ENCODE measurements at regions not wholly inside any gene's neighbourhood (a gene's known extent, or its start where the extent isn't known, plus 50 kb on each side); places are given as distances from the start of the nearest gene placed in this dataset.

DNA sequence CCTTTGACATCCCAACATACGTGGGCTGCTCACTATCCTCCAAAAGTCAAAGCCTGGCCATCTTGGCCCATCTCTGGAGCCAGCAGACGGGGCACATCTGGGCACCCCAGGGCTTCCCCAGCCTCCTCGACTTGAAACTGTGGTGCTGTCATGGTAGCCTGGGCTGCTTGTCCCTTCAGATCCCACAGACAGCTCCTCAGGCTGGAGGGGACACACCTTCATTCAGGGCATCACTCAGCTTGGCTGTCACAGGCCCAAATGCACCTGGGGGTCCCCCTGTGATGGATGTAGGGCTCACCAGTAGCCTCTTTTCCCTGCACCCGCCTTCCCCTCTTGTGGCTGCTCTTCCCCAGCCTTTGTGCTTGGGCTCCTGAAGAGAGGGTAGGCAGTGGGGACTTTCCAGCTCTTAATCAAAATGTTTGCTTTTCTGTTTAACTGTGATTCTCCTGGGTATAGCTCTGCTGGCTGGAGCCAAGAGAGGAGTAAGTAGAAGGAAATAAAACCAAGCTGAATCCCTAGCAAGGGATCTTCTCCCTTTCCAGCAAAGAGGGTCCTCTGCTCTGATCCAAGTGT lies 92.3 kb downstream of the GYPC start:
- H3K27me3 ChIP-seq (ENCODE audit: control insufficient read depth, insufficient read depth, low read length): peaks cover 3% of the 10 kb centered on the region
- H3K4me2 ChIP-seq (ENCODE audit: low read length): no peak overlapping the region
- H3K4me1 ChIP-seq (ENCODE audit: control insufficient read depth, insufficient read depth, low read length): no peaks in the 10 kb centered on the region
- H3K36me3 ChIP-seq (ENCODE audit: insufficient read depth, low read length): no peaks in the 10 kb centered on the region
- no peaks in the 10 kb centered on the region for H3K9me3 ChIP-seq (replicated peaks; ENCODE audit: low read length)
- no peak overlapping the region for H3K9ac ChIP-seq (ENCODE audit: low read depth, low read length)
- H3K4me3 ChIP-seq (ENCODE audit: low read length): no peak overlapping the region

DNA sequence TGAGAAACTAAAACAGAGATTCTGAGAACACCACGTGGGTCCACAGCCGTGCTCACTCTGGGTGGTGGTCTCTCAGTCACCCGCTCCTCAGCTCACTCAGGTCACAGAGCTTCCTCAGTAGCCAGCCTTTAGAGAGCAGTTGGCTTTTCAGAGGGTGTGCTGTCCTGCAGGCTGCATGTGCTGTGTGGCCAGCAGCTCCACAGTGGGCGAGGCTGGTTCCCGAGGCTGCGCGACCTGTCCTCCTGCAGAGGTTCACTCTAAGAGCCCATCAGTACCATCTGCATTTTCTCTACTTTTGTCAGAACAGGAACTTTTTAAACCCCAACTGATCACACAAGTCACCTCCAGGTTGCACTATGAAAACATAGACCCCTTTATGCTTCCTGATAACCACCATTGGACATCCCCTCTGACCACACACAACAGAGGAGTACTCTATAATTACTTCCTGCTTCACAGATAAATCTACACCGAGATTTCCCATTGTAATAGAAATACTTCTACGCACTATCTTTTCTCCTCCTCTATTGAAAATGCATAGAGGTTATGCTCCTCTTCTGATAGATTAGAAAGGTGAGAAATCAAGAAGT lies 93.1 kb downstream of the GYPC start:
- Histone ChIP-seq H3K9me3 (replicated peaks; ENCODE audit: low read length) (no peaks in the 10 kb centered on the region), H3K36me3 (ENCODE audit: insufficient read depth, low read length) (no peaks in the 10 kb centered on the region), H3K4me2 (ENCODE audit: low read length) (no peak overlapping the region)

DNA sequence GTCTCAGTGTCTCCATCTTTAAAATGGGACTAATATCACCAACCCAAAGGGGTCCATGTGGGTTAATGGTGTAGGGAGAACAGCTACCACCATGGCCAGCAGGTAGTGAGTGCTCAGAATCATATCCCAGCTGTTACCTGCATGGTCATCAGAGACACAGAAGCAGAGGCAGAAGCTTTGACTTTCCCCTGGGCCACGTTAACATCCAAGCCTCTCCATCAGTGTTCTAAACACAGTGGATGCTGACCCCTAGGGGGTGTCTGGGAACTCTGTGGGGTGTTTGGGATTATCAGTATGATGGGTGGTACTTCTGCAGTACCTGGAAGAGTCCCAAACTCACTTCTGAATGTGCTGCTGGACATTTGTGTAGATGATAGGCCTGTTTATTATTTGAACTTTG lies 93.6 kb downstream of the GYPC start:
- Histone ChIP-seq H3K4me2 (ENCODE audit: low read length) (no peak overlapping the region), H3K4me3 (ENCODE audit: low read length) (no peak overlapping the region), H3K9ac (ENCODE audit: low read depth, low read length) (no peak overlapping the region), H3K27me3 (ENCODE audit: control insufficient read depth, insufficient read depth, low read length) (peaks cover 3% of the 10 kb centered on the region), H3K9me3 (replicated peaks; ENCODE audit: low read length) (no peaks in the 10 kb centered on the region), H3K36me3 (ENCODE audit: insufficient read depth, low read length) (no peaks in the 10 kb centered on the region), H3K4me1 (ENCODE audit: control insufficient read depth, insufficient read depth, low read length) (no peaks in the 10 kb centered on the region)

More for the DNA sequence above, 93.1 kb downstream of the GYPC start:
- H3K4me3 ChIP-seq (ENCODE audit: low read length): no peak overlapping the region
- peaks cover 3% of the 10 kb centered on the region for H3K27me3 ChIP-seq (ENCODE audit: control insufficient read depth, insufficient read depth, low read length)
- H3K9ac ChIP-seq (ENCODE audit: low read depth, low read length): no peak overlapping the region
- no peaks in the 10 kb centered on the region for H3K4me1 ChIP-seq (ENCODE audit: control insufficient read depth, insufficient read depth, low read length)

DNA sequence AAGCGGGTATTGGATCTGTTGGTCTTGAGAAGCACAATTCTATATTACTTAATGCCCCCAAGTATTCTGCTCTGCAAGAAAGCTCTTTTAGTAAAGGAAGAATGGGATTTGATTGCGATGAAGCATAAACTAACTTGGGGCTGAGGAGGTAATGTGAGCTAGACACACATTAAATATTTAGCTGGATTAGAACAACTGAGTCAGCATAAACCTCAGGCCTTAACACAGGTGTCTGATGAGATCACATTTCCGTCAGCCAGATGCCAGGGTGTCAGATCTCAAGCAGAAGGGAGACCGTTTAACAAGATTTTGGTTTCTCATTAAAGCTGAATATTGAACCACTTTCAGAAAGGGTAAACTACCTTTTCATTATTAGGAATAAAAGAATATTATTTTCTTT lies 94.5 kb downstream of the GYPC start:
- Histone ChIP-seq H3K27me3 (ENCODE audit: control insufficient read depth, insufficient read depth, low read length) (peaks cover 3% of the 10 kb centered on the region), H3K9me3 (replicated peaks; ENCODE audit: low read length) (no peaks in the 10 kb centered on the region), H3K9ac (ENCODE audit: low read depth, low read length) (no peak overlapping the region), H3K4me2 (ENCODE audit: low read length) (no peak overlapping the region), H3K4me1 (ENCODE audit: control insufficient read depth, insufficient read depth, low read length) (no peaks in the 10 kb centered on the region), H3K36me3 (ENCODE audit: insufficient read depth, low read length) (no peaks in the 10 kb centered on the region), H3K4me3 (ENCODE audit: low read length) (no peak overlapping the region)

DNA sequence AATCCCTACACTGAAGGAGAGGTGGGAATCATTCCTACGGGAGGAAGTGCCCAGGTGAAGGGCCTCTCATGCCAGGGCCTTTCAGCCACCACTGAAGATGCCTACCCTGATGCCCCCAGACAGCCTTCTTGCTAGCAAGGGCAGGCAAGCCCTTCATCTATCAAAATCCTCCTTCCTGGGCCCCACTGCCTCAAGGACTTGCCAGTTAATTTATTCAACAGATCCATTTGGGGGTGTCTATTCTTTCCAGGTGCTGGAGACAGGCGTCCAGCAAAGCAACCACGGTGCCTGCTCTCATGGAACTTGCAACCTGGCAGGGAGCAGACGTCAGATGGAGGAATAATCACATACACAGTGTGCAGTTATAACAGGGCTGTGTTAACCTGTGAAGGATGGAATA lies 95.5 kb downstream of the GYPC start:
- Histone ChIP-seq H3K36me3 (ENCODE audit: insufficient read depth, low read length) (no peaks in the 10 kb centered on the region), H3K4me3 (ENCODE audit: low read length) (no peak overlapping the region), H3K9me3 (replicated peaks; ENCODE audit: low read length) (no peaks in the 10 kb centered on the region), H3K4me2 (ENCODE audit: low read length) (no peak overlapping the region), H3K4me1 (ENCODE audit: control insufficient read depth, insufficient read depth, low read length) (no peaks in the 10 kb centered on the region), H3K27me3 (ENCODE audit: control insufficient read depth, insufficient read depth, low read length) (no peaks in the 10 kb centered on the region), H3K9ac (ENCODE audit: low read depth, low read length) (no peak overlapping the region)

DNA sequence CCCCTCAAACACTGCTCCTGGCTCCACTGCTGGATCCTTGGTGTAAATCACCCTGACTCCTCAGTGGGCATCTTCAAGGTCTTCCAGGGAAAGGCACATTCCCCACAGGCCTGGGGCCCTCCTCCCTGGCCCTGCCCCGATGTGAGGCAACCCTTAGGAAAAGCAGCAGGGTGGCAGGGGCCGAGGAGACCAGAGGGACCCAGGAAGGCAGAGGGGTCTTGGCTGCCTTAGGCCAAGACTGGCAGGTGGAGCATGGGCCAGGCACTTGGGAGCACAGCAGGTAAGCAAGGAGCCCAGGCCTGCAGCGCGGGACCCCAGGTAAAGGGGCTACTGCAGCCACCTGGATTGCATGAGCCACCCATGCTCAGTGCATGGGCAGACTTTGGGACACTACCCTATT lies 96.9 kb downstream of the GYPC start:
- no peak overlapping the region for H3K4me3 ChIP-seq (ENCODE audit: low read length)
- no peaks in the 10 kb centered on the region for H3K36me3 ChIP-seq (ENCODE audit: insufficient read depth, low read length)
- H3K27me3 ChIP-seq (ENCODE audit: control insufficient read depth, insufficient read depth, low read length): no peaks in the 10 kb centered on the region
- H3K9ac ChIP-seq (ENCODE audit: low read depth, low read length): no peak overlapping the region
- no peak overlapping the region for H3K4me2 ChIP-seq (ENCODE audit: low read length)
- H3K4me1 ChIP-seq (ENCODE audit: control insufficient read depth, insufficient read depth, low read length): no peaks in the 10 kb centered on the region
- H3K9me3 ChIP-seq (replicated peaks; ENCODE audit: low read length): no peaks in the 10 kb centered on the region

DNA sequence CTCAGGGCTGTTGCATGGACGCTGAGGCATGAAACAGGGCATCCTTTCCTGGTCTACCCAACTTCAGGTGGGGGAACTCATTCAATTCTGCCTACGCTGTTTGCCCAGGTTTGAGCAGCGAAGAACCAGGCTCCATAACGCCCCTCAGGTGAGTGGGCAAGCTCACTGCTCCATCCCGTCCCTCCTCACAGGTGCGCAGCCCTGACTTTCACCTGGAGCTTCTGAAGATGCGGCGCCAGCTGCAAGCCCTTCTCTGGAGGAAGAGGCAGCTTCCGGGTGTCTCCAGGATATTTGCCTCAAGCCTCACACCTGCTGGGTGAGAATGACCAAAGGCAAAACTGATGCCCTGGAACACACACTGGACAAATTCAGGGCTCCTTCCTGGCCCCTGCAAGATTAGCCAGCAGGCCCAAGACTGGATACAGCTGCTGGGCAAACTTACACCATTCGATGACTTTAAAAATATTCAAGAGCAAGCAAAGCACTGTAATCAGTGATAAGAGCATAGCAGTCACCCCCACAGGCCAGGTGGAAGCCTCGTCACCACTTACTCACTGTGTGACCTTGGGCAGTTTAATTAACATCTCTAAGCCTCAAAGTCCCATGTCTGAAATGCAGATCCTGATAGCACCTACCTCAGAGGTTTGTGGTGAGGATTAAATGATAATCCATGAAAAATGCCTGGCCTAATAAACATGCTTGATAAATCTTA lies 97.7 kb downstream of the GYPC start:
- Histone ChIP-seq H3K27me3 (ENCODE audit: control insufficient read depth, insufficient read depth, low read length) (no peaks in the 10 kb centered on the region), H3K4me2 (ENCODE audit: low read length) (no peak overlapping the region), H3K9me3 (replicated peaks; ENCODE audit: low read length) (no peaks in the 10 kb centered on the region), H3K36me3 (ENCODE audit: insufficient read depth, low read length) (no peaks in the 10 kb centered on the region), H3K4me3 (ENCODE audit: low read length) (no peak overlapping the region), H3K9ac (ENCODE audit: low read depth, low read length) (no peak overlapping the region), H3K4me1 (ENCODE audit: control insufficient read depth, insufficient read depth, low read length) (no peaks in the 10 kb centered on the region)

DNA sequence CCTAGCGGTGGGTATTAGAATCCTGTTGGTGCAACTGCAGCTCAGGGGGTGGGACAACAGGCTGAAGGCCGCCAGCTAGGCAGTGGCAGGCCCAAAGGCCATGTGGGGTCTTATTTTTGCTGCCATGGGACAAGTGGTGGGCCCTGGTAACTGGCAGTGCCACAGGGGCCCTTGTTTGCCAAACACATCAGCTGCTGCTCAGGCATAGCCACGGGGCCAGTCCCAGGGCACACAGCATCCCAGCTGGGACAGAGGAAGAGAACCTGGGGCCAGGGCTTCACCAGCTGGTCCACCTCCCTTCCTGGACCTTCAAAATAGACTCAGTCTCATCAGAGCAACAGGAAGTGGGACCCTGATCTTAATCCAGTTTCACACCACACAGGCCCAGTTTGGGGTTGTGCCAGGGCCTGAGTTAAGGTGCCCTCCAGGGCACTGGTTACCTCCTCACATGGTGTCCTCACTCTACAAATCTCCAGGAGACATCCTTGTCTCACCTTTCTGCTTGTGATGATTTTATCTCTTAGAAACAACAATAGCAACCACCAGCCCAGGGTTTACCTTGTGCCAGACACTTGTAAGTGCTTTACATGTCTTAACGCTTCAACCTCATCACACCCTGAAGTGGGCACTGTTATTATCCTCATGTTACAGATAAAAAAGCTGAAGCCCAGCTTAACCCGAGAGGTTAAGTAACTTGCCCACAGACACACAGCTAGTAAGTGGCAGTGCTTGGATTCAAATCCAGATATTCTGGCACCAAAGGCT lies 98.5 kb downstream of the GYPC start:
- no peaks in the 10 kb centered on the region for H3K4me1 ChIP-seq (ENCODE audit: control insufficient read depth, insufficient read depth, low read length)
- no peak overlapping the region for H3K9ac ChIP-seq (ENCODE audit: low read depth, low read length)
- H3K4me2 ChIP-seq (ENCODE audit: low read length): no peak overlapping the region
- no peaks in the 10 kb centered on the region for H3K36me3 ChIP-seq (ENCODE audit: insufficient read depth, low read length)
- no peaks in the 10 kb centered on the region for H3K9me3 ChIP-seq (replicated peaks; ENCODE audit: low read length)
- H3K27me3 ChIP-seq (ENCODE audit: control insufficient read depth, insufficient read depth, low read length): no peaks in the 10 kb centered on the region
- no peak overlapping the region for H3K4me3 ChIP-seq (ENCODE audit: low read length)

DNA sequence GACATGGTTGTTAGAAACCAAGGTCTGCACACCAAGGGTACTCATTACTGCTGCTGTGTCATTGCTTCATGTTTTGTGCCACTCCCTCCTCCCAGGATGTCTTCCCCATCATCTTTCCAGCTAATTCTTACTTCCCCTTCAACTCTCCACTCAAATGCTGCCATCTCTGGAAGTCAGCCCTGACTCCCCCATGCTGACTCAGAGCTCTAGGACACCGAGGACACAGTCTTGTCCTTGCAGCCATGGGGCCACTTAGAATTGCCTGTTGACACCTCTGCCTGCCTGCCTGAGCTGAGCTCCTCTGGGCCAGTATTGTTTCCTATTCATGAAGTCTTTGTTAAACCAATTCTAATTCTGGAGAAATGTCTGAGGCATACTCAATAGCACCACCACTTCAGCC lies 100.2 kb downstream of the GYPC start:
- Histone ChIP-seq H3K4me2 (ENCODE audit: low read length) (no peak overlapping the region), H3K4me3 (ENCODE audit: low read length) (no peak overlapping the region), H3K9ac (ENCODE audit: low read depth, low read length) (no peak overlapping the region), H3K9me3 (replicated peaks; ENCODE audit: low read length) (no peaks in the 10 kb centered on the region), H3K27me3 (ENCODE audit: control insufficient read depth, insufficient read depth, low read length) (no peaks in the 10 kb centered on the region), H3K4me1 (ENCODE audit: control insufficient read depth, insufficient read depth, low read length) (no peaks in the 10 kb centered on the region), H3K36me3 (ENCODE audit: insufficient read depth, low read length) (no peaks in the 10 kb centered on the region)

DNA sequence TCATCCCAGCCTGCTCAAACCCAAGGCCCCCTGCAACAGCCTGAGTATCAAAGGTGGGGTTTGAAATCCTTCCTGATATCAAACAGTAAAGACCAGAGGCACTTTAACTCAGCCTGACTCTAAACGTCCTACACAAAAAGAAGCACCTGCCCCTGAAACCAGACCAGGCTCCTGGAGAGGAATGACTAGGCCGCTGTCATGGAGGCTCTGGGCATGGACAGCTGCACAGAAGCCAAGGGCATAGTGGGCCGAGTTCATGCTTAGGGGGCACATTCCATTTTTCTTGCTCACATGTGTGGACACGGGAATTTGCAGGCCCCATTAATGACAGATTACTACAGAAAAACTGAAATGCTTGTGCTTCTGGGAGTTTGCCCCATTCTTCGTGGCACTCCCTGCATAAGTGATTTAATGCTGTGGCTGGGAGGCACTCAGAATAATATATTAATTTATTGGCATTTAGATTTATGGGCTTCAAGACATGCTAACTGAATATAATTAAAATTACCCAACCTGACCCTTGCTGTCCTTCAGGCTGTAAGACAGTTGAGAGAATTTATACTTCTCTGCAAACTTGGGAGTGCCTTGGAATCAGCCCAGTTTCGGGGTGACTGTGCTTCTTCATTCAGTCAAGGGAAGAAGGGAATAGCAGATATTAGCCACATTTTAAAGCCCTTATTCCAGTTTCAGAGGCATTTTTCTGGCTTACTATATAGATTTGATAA lies 105.5 kb downstream of the GYPC start:
- H3K27me3 ChIP-seq (ENCODE audit: control insufficient read depth, insufficient read depth, low read length): peaks cover 5% of the 10 kb centered on the region
- H3K36me3 ChIP-seq (ENCODE audit: insufficient read depth, low read length): no peaks in the 10 kb centered on the region
- H3K4me1 ChIP-seq (ENCODE audit: control insufficient read depth, insufficient read depth, low read length): no peaks in the 10 kb centered on the region
- no peak overlapping the region for H3K4me2 ChIP-seq (ENCODE audit: low read length)
- no peak overlapping the region for H3K4me3 ChIP-seq (ENCODE audit: low read length)
- no peaks in the 10 kb centered on the region for H3K9me3 ChIP-seq (replicated peaks; ENCODE audit: low read length)
- no peak overlapping the region for H3K9ac ChIP-seq (ENCODE audit: low read depth, low read length)

Data from skeletal muscle satellite cell (primary cell).